K562 (cell line): ENCODE measurements at regions not wholly inside any gene's neighbourhood (a gene's known extent, or its start where the extent isn't known, plus 50 kb on each side); places are given as distances from the start of the nearest gene placed in this dataset.

Source experiments
- CTBP1 ChIP-seq: fragments of 450-650 bp; IDR thresholded peaks from 2 replicates; pipeline ENCODE4 v1.6.1; 2016; ENCODE audit warnings: borderline replicate concordance
- GABPB2 ChIP-seq: fragments of 250-450 bp; sonication (Bioruptor Pico); conservative IDR thresholded peaks from 2 replicates; pipeline ENCODE4 v1.5.1; 2021; ENCODE audit warnings: mild to moderate bottlenecking
- GATA2 ChIP-seq: sonication (generic); formaldehyde crosslinking; IDR thresholded peaks from 2 replicates; pipeline ENCODE4 v1.4.0; 2020; ENCODE audit warnings: mild to moderate bottlenecking, missing genetic modification reagents
- HDAC8 ChIP-seq: fragments of 450-650 bp; IDR thresholded peaks from 2 replicates; pipeline ENCODE4 v1.6.1; 2016; ENCODE audit warnings: mild to moderate bottlenecking, missing genetic modification characterization, moderate library complexity, missing compliant biosample characterization
- HNRNPL ChIP-seq: fragments of 200-400 bp; formaldehyde crosslinking; IDR thresholded peaks from 2 replicates; pipeline ENCODE4 v1.6.1; 2017; ENCODE audit warnings: low read depth, mild to moderate bottlenecking, low read length
- KDM4B ChIP-seq, 2 experiments: fragments of 450-650 bp in 1 of 2; sonication (generic) in 1 of 2; IDR thresholded peaks; 2 replicates each; pipeline ENCODE4 v1.6.1; 2016 to 2017; ENCODE audit warnings: borderline replicate concordance in 2 of 2, antibody characterized with exemption in 1 of 2, low read depth in 1 of 2, mild to moderate bottlenecking in 1 of 2
- MXI1 ChIP-seq: IDR thresholded peaks from 2 replicates; pipeline ENCODE4 v1.6.1; 2011; ENCODE audit warnings: low read depth, mild to moderate bottlenecking, improper control_type of control experiment, low read length
- NRF1 ChIP-seq, 2 experiments: fragments of 450-650 bp; IDR thresholded peaks in 1 of 2; conservative IDR thresholded peaks in 1 of 2; 2 replicates each; pipeline ENCODE4 v1.6.1; 2014; ENCODE audit warnings: mild to moderate bottlenecking in 2 of 2
- POLR2A ChIP-seq: fragments of 450-650 bp; conservative IDR thresholded peaks from 2 replicates; pipeline ENCODE4 v1.6.1; 2016
- POLR3A ChIP-seq: IDR thresholded peaks from 2 replicates; pipeline ENCODE4 v1.6.1; 2011; ENCODE audit warnings: borderline replicate concordance, mild to moderate bottlenecking, moderate library complexity; ENCODE audit not compliant: insufficient read length, insufficient read depth; ENCODE audit errors: extremely low read depth
- RBFOX2 ChIP-seq: fragments of 200-400 bp; formaldehyde crosslinking; IDR thresholded peaks from 2 replicates; pipeline ENCODE4 v1.6.1; 2017; ENCODE audit warnings: low read depth, mild to moderate bottlenecking, low read length, moderate library complexity
- RBM15 ChIP-seq: fragments of 200-400 bp; formaldehyde crosslinking; IDR thresholded peaks from 2 replicates; pipeline ENCODE4 v1.6.1; 2018; ENCODE audit warnings: mild to moderate bottlenecking, low read length, moderate library complexity; ENCODE audit not compliant: insufficient read depth
- SMAD4 ChIP-seq: fragments of 250-450 bp; sonication (Bioruptor Pico); conservative IDR thresholded peaks from 2 replicates; pipeline ENCODE4 v1.8.0; 2021; ENCODE audit warnings: inconsistent platforms, mild to moderate bottlenecking, moderate library complexity
- SMARCA4 ChIP-seq: fragments of 450-650 bp; IDR thresholded peaks from 2 replicates; pipeline ENCODE4 v1.6.1; 2016
- SRSF3 ChIP-seq: fragments of 200-400 bp; formaldehyde crosslinking; IDR thresholded peaks from 2 replicates; pipeline ENCODE4 v1.6.1; 2016; ENCODE audit warnings: mild to moderate bottlenecking, low read length, moderate library complexity; ENCODE audit not compliant: insufficient read depth
- STAT5B ChIP-seq: fragments of 250-450 bp; sonication (Bioruptor Pico); IDR thresholded peaks from 2 replicates; pipeline ENCODE4 v1.8.0; 2021; ENCODE audit warnings: mild to moderate bottlenecking, inconsistent platforms
- ZNF121 ChIP-seq: sonication (generic); formaldehyde crosslinking; conservative IDR thresholded peaks from 2 replicates; pipeline ENCODE4 v1.8.0; 2022; ENCODE audit warnings: missing genetic modification reagents
- ZNF57 ChIP-seq: fragments of 450-650 bp; formaldehyde crosslinking; IDR thresholded peaks from 2 replicates; pipeline ENCODE4 v1.4.0; 2020; ENCODE audit warnings: mild to moderate bottlenecking, moderate library complexity
- TF ChIP-seq, protein P1 (sequence below): fragments of 250-450 bp; sonication (Bioruptor Pico); IDR thresholded peaks from 2 replicates; pipeline ENCODE4 v1.8.0; 2022; ENCODE audit warnings: moderate library complexity, mild to moderate bottlenecking, inconsistent platforms
- TF ChIP-seq, protein P2 (sequence below): fragments of 450-650 bp; IDR thresholded peaks from 2 replicates; pipeline ENCODE4 v1.6.1; 2017; ENCODE audit warnings: mild to moderate bottlenecking, moderate library complexity
- TF ChIP-seq, protein P3 (sequence below): sonication (generic); formaldehyde crosslinking; IDR thresholded peaks from 2 replicates; pipeline ENCODE4 v1.8.1; 2023; ENCODE audit warnings: mild to moderate bottlenecking, missing genetic modification reagents
- TF ChIP-seq, protein P4 (sequence below): fragments of 450-650 bp; formaldehyde crosslinking; conservative IDR thresholded peaks from 2 replicates; pipeline ENCODE4 v1.4.0; 2022; ENCODE audit warnings: mild to moderate bottlenecking, missing genetic modification characterization
- TF ChIP-seq, protein P5 (sequence below): fragments of 450-650 bp; conservative IDR thresholded peaks from 2 replicates; pipeline ENCODE4 v1.6.1; 2016; ENCODE audit warnings: missing genetic modification characterization, low read depth, mild to moderate bottlenecking, missing compliant biosample characterization, moderate library complexity

DNA sequence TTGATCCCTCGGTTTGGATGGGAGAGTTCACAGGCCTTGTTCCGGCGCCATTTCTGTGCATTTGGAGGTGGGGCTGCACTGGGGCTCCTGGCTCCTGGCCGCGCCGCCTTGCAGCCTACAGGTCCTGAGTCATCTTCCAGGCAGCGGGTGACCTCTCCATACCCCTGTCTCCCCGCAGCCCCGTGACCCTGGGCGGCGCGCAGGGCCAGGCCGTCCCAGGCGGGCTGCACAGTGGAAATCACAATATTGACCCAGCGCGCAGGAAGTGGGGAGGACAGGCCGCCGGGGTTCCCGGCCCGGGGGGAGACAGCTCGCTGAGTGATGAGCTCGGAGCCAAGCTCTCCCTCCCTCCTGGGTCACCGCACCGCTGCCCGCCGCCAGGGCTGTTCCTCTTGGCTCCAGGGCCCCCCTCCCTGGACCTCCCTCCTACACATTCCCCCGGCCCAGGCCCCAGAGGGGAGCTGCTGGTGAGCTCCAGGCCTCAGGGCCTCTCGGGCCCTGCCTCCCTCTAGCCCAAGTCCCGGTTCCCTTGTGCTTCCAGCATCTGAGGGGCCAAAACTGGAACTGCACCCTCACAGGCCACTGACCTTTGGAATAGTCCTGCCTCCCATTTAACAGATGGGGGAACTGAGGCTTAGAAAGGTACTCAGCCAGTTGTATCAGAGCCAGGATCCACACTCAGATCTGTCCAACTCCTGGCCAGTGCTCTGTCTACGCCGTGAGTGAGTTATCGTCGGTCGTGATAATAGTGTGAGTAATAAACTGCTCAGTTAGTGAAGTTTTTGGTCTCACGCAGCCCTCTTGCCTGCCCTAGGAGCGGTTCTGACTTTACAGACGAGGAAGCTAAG is 142.9 kb upstream of the WNT4 start (continued):
- TF ChIP-seq, protein P1, sequence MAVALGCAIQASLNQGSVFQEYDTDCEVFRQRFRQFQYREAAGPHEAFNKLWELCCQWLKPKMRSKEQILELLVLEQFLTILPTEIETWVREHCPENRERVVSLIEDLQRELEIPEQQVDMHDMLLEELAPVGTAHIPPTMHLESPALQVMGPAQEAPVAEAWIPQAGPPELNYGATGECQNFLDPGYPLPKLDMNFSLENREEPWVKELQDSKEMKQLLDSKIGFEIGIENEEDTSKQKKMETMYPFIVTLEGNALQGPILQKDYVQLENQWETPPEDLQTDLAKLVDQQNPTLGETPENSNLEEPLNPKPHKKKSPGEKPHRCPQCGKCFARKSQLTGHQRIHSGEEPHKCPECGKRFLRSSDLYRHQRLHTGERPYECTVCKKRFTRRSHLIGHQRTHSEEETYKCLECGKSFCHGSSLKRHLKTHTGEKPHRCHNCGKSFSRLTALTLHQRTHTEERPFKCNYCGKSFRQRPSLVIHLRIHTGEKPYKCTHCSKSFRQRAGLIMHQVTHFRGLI = no peak
- no peak; the same call in 1 of the 2 replicates for TF ChIP-seq POLR2A
- peak; percentile 89 for TF ChIP-seq SMAD4 (CRISPR knock-in tag)
- TF ChIP-seq, protein P2, sequence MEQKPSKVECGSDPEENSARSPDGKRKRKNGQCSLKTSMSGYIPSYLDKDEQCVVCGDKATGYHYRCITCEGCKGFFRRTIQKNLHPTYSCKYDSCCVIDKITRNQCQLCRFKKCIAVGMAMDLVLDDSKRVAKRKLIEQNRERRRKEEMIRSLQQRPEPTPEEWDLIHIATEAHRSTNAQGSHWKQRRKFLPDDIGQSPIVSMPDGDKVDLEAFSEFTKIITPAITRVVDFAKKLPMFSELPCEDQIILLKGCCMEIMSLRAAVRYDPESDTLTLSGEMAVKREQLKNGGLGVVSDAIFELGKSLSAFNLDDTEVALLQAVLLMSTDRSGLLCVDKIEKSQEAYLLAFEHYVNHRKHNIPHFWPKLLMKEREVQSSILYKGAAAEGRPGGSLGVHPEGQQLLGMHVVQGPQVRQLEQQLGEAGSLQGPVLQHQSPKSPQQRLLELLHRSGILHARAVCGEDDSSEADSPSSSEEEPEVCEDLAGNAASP = no peak
- TF ChIP-seq ZNF121 (CRISPR knock-in tag) = no peak
- TF ChIP-seq HDAC8 (tag) = no peak
- TF ChIP-seq, protein P3, sequence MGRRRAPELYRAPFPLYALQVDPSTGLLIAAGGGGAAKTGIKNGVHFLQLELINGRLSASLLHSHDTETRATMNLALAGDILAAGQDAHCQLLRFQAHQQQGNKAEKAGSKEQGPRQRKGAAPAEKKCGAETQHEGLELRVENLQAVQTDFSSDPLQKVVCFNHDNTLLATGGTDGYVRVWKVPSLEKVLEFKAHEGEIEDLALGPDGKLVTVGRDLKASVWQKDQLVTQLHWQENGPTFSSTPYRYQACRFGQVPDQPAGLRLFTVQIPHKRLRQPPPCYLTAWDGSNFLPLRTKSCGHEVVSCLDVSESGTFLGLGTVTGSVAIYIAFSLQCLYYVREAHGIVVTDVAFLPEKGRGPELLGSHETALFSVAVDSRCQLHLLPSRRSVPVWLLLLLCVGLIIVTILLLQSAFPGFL (CRISPR knock-in tag) = no peak
- TF ChIP-seq STAT5B (CRISPR knock-in tag) = no peak
- no peak for TF ChIP-seq GABPB2
- TF ChIP-seq, protein P4, sequence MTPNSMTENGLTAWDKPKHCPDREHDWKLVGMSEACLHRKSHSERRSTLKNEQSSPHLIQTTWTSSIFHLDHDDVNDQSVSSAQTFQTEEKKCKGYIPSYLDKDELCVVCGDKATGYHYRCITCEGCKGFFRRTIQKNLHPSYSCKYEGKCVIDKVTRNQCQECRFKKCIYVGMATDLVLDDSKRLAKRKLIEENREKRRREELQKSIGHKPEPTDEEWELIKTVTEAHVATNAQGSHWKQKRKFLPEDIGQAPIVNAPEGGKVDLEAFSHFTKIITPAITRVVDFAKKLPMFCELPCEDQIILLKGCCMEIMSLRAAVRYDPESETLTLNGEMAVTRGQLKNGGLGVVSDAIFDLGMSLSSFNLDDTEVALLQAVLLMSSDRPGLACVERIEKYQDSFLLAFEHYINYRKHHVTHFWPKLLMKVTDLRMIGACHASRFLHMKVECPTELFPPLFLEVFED = no peak
- no peak for TF ChIP-seq SRSF3
- peak; percentile 80 to 85 for TF ChIP-seq NRF1 (conservative IDR thresholded peaks at IDR 0.05 in 1 of 2, IDR thresholded peaks at IDR 0.05 in 1 of 2)
- no peak for TF ChIP-seq HNRNPL
- TF ChIP-seq SMARCA4 = peak; percentile 40; the same call in 1 of the 2 replicates
- TF ChIP-seq, protein P5, sequence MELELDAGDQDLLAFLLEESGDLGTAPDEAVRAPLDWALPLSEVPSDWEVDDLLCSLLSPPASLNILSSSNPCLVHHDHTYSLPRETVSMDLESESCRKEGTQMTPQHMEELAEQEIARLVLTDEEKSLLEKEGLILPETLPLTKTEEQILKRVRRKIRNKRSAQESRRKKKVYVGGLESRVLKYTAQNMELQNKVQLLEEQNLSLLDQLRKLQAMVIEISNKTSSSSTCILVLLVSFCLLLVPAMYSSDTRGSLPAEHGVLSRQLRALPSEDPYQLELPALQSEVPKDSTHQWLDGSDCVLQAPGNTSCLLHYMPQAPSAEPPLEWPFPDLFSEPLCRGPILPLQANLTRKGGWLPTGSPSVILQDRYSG (tag) = peak; percentile 11; the same call in 1 of the 2 replicates
- TF ChIP-seq ZNF57 (CRISPR knock-in tag) = no peak
- no peak for TF ChIP-seq RBM15
- TF ChIP-seq POLR3A = no peak
- TF ChIP-seq MXI1 = no peak
- no peak for TF ChIP-seq GATA2
- TF ChIP-seq CTBP1 = peak; percentile 59; the same call in 1 of the 2 replicates
- TF ChIP-seq KDM4B (IDR thresholded peaks at IDR 0.05; ENCODE audit: borderline replicate concordance in 2 of 2, low read depth in 1 of 2) = no peak
- TF ChIP-seq RBFOX2 = peak; percentile 67
